GM21526 (cell line): ENCODE measurements at regions not wholly inside any gene's neighbourhood (a gene's known extent, or its start where the extent isn't known, plus 50 kb on each side); places are given as distances from the start of the nearest gene placed in this dataset.
A peak's percentile ranks its signal among the peaks of the same experiment; 100 is the strongest.
"Not testable (repeated sequence)": the region's sequence is repeated elsewhere in the genome, so short reads cannot be mapped to it uniquely, and the experiment has no call there.

Experiments used
- ATAC-seq: cut with Tn5 transposase; IDR thresholded peaks from one replicate; pipeline ENCODE4 v1.9.1; 2021; ENCODE audit warnings: moderate library complexity; ENCODE audit not compliant: unreplicated experiment, low FRiP score

DNA sequence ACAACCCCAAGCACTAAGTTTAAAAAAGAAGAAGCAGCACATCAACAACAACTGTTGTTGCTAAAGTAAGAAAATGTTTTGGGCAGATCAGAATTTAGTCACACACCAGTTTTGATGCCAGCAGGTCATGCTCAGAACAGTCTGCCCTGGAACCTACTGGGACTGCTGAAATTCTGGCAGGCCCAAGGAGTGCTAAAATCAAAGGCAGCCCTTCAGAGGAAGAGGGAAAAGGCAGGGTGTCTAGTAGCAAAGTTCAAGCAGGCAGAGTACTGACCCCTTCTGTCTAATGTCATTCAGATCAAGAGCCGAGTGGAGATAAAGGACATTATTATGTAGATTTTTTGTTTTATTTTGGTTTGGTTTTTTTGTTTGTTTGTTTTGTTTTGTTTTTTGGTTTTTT lies 96.6 kb upstream of the LOC128125822 start:
- ATAC-seq = no peak

DNA sequence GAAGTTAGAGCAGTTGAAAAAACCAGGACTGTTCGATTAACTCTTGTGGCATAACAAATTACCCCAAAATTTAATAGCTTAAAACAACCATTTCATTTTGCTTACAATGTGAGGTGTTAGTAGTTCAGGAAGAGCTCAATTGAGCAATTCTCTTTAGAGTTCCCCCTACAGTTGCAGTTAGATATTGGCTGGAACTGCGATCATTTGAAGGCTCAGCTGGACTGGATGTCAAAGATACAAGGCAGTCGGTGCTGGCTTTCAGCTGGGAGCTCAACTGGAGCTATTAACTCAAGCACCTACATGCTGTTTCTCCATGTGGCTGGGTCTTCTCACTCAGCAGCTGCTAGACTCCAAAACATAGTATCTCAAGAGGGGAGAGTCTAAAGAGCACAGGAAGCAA lies 96.0 kb upstream of the LOC128125822 start:
- ATAC-seq = no peak

DNA sequence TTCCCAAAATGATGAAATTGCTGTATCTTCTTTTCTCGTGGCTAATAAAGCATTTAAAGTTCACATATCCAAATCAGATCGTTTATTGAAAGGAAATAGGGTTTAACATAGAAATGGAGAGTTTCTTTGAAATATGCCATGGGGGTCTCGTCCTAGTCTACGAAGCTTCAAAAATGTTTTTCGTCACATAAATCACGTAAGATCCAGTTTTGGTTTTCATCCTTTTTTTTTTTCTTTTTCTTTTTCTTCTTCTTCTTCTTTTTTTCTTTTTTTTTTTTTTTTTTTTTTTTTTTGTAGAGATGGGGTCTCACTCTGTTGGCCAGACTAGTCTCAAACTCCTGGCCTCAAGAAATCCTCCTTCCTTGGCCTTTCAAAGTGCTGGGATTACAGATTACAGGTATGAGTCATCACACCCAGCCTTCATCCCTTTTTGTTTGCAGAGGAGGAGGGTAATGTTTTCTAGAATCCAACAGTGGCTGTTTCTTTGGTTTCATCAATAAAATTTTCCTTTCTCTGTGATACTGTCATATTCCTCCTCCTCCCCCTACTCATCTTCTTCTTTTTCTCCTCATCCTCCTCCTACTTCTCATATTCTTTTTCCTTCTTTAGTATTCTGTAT lies 94.7 kb upstream of the LOC128125822 start:
- ATAC-seq = no peak

DNA sequence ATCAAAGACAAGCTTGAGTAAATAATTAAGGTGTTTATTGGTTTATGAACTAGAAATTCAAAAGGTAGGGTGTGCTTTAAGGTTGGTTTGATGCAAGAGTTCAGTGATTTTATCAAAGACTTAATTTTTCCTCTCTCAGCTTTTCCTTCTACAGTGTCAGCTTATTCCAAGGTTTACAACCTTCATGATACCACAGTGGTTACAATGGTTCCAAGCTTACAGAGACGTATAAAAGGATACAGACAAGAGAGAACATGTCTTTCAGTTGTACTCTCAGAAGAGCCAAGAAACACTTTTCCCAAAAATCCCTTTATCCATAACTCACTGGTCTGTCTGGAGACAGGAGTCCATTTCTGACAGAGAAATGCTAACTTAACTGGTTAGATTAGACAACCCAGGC lies 93.5 kb upstream of the LOC128125822 start:
- no peak for ATAC-seq

DNA sequence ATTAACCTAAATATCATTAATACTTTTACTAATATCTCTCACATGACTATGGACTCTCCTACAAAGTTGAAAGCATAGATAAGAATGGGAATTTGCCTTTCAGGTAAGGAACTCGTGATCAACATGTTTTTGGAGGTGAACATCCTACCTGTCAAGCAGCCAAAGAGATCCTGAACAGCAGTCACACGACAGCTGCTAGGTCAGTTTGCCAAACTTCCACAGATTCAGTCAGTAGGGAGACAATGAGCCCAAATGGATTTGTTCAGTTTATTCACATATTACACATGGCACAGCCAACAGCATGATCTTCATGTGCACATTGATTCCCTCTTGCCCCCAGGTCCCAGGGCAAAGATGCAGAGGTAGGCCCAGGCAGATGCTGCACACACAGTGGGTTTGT lies 86.1 kb upstream of the LOC128125822 start:
- no peak for ATAC-seq

DNA sequence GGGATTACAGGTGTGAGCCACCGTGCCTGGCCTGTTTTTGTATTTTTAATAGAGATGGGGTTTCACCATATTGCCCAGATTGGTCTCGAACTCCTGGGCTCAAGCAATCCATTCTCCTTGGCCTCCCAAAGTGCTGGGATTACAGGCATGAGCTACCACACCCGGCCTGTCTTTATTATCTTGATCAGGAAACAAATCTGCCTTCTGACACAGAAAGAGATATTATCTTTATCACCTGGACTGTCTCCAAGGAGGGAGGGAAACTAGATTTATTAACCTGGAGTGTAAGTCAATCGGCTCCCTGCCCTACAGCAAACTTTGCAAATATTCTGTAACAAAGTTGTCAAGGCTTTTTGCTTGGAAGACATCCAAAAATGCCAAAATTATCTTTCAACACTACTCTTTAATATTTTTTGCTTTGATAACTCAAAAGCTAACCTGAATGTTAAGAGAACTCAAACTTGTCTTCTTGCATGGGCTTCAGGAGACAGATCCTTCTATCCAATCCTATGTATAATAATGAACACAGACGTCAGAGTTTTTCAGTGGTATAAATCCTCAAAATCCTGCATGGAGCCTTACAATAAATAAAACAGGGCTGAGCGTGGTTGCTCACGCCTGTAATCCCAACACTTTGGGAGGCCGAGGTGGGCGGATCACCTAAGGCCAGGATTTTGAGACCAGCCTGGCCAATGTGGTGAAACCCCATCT lies 85.0 kb upstream of the LOC128125822 start:
- no peak for ATAC-seq

DNA sequence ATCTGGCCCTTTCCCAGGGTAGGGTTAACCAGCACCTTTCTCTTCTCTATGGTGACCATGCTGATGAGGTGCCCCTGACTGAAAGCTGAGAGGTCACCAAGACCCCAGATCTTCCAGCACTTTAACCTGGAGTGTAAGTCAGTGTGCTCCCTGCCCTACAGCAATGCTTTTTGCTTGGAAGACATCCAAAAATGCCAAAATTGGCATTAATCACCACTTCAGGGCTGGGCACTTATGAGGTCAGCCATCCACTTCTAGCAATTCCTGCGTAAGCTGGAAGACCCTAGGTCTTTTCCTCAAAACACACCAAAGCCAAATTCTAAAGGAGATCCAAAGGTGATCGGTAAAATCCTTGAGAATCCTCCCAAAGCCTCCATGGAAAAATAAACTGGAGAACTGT lies 81.2 kb upstream of the LOC128125822 start:
- no peak for ATAC-seq

DNA sequence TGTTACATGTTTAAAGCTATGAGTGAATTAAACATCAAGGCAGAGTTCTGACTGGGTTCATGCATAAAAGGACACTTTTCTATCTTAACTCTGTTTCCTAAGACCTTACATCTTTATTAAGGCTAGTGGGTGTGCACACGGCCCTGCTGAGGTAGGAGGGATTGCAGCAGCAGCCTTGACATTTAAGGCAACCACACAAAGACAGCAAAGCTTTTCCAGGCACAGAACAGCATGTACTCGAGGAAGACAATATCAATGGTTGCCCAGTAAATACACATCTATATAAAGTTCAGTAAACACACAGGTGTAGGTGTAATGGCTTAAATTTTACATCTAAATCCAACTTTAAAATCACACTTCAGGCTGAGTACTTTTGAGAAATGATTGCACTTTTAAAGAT lies 79.8 kb upstream of the LOC128125822 start:
- ATAC-seq = no peak

DNA sequence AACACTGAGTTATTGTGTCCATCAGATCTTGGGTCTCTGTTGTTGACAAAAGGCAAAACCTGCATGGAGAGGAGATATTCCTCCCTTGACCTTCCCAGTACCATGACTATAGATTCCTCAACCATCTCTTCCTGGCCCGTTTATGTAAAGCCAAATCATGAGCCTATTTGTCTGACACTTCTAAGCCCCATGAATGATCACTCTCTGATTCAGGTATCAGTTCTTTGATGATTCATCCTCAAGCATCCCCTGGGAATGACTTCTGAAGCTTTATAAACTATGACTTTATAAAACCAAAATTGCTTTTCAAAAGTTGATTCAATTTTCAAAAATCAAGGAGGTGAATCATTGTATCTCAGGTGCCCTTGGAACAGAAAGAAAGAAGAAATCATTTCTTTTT lies 78.7 kb upstream of the LOC128125822 start:
- no peak for ATAC-seq

DNA sequence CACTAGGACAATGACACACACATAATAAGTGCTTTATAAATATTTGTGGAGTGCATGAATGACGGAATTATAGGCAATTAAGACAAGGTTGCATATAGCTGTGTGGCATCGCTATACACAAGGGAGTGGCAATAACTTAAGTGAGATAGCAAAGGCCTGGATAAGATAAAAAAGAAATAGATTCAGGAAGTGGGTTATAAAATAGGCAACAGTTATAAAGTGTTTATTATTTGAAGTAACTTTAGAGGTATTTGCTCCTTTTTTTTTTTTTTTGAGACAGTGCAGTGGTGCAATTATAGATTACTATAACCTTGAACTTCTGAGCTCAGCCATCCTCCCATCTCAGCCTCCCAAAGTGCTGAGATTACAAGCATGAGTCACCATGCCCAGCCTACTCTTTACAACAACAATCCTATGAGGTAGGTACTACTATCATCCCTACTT lies 75.9 kb upstream of the LOC128125822 start:
- no peak for ATAC-seq

DNA sequence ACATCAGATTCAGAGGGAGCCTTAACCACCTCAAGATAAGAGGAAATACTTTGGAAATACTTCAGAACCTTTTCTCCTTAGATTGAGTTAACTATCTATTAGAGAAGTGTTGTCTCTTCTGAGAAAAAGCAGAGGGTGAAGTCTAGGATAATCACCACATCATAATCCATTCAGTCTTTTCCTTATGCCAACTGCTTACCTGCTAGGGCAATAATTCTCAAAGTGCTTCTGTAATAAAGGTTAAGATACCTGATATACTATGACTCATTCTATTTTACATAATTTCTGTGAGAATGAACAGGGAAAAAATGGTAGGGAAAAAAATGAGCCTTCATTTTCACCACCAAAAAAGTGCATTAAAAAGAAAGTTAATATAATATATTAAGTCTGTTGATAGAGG lies 70.1 kb upstream of the LOC128125822 start:
- no peak for ATAC-seq

DNA sequence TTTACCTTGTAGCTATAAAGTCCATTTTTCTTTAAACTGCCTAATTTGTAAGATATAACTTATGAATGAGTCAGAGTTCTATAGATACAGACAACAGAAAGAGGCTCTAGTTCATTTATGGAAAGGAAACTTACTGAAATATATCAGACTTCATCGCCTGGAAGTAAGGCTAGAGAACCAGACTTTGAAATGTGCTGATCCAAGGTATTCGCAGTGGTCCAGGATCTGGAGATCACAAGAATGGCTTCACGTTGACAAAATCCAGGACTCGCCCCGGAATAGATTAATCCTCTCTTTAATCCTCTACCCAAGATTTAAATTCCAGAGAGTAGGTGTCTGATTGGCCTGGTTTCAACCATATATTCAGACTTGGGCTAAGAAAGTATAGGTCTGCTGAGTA lies 69.1 kb upstream of the LOC128125822 start:
- no peak for ATAC-seq

DNA sequence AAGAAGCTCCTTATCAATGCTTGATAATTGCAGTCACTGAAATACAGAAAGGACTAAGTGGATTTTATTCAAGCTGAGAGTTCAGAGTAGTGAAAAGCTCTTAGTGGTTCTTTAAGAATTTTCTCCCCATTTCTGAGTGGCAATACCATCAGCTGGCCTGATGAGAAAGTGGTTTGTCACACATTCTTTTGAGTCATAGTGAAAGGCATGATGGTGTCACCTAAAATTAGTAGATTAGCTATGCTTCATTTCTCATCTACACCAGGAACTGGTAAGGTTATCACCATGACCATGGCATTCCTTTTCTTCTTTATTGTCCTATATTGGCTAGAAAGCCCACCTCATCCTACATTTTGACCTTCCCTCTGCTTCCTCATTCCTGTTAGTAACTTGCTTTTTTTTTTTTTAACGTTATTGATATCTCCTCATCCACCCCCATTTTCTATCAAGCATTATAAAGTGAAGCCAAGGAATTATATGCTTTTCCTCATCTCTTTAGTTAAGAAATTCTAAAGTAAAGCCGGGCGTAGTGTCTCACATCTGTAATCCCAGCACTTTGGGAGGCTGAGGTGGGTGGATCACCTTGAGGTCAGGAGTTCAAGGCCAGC lies 67.4 kb upstream of the LOC128125822 start:
- ATAC-seq = peak; percentile 97

DNA sequence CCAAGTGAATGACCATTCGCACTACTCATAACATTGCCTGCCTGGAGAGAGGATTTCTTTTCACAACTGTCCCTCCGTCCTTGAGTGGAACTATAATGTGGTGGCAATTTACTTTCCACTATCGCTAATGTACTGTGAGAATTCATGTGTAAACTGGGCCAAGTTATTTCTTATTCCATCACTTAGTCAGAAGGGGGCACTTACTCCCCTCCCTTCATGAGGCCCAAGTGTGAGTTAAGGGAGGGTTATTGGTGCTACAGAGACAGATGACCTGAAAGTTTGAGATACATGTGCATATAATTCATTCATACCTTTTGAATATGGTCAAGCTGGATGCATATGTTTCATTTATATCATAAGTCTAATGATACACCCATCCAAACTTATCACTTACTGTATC lies 65.2 kb upstream of the LOC128125822 start:
- no peak for ATAC-seq

DNA sequence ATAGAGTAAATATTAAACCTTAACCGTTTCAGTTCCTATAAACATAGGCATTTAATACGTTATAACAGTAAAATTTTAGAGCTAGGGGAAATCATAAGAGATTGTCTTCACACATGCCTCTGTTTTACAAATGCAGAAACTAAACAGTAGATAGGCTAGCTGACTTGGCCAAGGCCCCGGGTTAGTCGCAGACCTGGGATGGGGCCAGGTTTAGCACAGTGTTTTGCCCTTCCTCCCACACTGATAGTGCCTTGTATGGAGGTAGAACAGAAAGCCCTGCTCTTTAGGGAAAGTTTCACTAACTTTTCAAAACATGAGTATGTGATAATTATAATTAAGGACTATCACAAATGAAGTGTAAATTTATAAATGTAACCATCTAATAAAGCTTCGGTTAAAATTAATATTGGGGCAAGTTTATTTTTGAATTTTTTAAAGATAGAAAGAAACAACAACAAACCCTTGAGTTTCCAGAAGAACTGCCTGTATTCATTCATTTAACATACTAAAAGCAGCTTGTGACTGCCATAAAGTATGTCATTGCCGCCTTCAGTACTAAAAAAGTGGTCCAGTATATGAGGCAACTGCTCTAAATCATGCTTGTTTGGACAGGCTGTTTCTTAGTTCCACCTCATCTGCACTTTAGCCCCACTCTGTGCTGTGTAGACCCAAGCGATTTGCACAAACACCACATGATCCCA lies 62.5 kb upstream of the LOC128125822 start:
- no peak for ATAC-seq

DNA sequence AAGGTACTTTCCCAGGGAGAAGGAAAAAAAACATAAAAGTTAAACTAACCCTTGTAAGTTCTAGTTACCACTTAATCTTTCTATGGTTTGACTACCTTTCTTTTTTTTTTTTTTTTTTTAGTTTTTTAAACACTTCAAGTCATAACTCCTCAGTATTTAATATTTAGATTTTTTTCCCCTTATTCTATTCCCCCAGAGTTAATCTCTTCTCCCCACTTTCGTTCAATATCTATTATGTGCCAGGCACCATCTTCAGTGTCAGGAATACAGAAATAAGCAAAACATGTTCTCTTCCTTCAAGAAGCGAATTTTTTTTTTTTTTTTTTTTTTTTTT lies 62.0 kb upstream of the LOC128125822 start:
- ATAC-seq = no peak

DNA sequence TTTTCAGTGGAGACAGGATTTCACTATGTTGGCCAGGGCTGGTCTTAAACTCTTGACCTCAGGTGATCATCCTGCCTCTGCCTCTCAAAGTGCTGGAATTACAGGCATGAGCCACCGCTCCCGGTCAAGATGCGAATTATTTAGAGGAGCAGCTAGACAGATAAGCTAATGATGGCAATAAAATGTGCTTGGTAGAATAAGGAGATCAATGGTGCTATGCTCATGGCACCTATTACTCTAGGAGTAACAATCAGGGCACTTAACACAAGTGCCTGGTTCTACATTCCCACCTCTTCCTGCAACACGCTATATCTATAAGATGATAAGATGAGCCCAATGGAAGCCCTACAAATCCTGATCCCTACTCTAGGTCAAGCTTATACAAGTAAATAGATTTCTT lies 61.4 kb upstream of the LOC128125822 start:
- ATAC-seq = no peak

DNA sequence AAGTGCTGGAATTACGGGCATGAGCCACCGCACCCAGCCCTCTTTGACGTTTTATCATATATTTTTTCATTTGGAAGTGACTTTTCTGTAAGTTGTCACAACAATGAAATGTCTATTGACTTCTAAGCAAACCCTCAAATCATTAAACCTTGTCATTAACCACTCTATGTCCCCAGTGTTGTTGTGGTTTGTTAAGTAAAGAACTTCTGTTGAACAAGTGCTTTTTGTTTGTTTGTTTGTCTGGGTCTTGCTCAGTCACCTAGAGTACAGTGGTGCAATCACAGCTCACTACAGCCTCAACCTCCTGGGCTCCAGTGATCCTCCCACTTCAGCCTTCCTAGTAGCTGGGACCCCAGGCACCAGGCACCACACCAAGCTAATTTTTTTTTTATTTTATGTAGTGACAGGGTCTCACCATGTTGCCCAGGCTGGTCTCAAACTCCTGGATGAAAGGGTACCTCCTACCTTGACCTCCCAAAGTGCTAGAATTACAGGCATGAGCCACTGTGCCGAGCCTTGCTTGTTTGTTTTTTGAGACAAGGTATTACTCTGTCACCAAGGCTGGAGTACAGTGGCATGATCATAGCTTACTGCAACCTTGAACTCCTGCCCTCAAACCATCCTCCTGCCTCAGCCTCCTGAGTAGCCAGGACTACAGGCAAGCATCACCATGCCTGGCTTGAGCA lies 57.6 kb upstream of the LOC128125822 start:
- no peak for ATAC-seq

DNA sequence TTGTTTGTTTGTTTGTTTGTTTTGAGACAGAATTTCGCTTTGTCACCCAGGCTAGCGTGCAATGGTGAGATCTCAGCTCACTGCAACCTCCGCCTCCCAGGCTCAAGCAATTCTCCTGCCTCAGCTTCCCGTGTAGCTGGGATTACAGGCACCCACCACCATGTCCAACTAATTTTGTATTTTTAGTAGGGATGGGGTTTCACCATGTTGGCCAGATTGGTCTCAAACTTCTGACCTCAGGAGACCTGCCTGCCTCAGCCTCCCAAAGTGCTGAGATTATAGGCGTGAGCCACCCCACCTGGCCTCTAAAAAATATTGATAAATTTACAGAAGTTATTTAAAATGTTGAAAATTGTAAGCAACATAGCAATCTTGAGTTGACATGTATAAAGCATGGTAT lies 57.1 kb upstream of the LOC128125822 start:
- ATAC-seq = not testable (repeated sequence)

DNA sequence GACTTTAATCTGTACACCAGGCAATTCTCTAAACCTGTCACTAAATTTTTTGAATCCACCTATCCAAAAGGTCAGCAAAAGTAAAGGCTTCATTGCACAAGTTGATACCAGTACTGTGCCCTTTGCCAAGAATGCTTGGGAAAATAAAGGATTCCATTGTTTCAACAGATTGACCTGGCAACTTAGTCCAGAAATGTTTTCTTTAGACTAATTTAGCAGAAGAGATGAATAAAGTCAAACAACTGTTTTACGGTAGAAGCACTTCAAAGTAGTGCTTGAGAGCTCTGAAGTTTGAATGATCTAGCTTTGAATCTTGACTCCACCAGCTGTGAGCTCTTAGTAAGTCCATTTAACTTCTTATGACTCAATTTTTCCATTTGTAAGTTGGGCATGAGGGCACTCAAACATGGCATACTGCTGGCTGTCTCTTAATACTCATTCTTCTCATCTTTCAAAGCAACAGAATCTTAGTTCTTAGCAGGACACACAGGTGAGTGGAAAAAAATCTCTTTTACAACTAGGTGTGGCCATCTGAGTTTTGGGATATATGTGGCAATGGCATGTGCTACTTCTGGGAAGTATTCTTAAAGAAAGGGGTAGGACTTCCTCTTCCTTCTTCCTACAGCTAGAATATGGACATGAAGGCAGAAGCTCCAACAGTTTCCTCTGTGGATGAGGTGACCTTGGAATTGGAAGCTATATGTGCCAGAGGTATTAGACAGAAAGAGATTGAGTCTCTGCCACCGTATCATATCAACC lies 55.9 kb upstream of the LOC128125822 start:
- ATAC-seq = no peak
